HFFc6 (cell line): ENCODE measurements at regions not wholly inside any gene's neighbourhood (a gene's known extent, or its start where the extent isn't known, plus 50 kb on each side); places are given as distances from the start of the nearest gene placed in this dataset.
"Not testable (repeated sequence)": the region's sequence is repeated elsewhere in the genome, so short reads cannot be mapped to it uniquely, and the experiment has no call there.

Source experiments
- DNase-seq: peaks from one replicate; pipeline ENCODE4 v3.0.0-alpha.2; 2018
- H3K27ac Mint-ChIP-seq: 2 replicates; pipeline ENCODE4 v1.8.0; 2020; ENCODE audit warnings: mild to moderate bottlenecking, mixed read lengths
- H3K27me3 Mint-ChIP-seq: 2 replicates; pipeline ENCODE4 v1.8.0; 2021; ENCODE audit warnings: mild to moderate bottlenecking, moderate library complexity, mixed read lengths; ENCODE audit not compliant: insufficient read depth
- H3K36me3 Mint-ChIP-seq: 2 replicates; pipeline ENCODE4 v1.8.0; 2021; ENCODE audit warnings: low read depth, mixed read lengths
- H3K4me1 Mint-ChIP-seq: 2 replicates; pipeline ENCODE4 v1.8.0; 2020; ENCODE audit warnings: low read depth, mixed read lengths
- H3K4me3 Mint-ChIP-seq: 2 replicates; pipeline ENCODE4 v1.8.0; 2020; ENCODE audit warnings: mild to moderate bottlenecking, moderate library complexity, mixed read lengths
- H3K9me3 Mint-ChIP-seq: 2 replicates; pipeline ENCODE4 v1.8.0; 2020; ENCODE audit warnings: mild to moderate bottlenecking, mixed read lengths
- CTCF ChIP-seq: fragments of 200-600 bp; sonication (generic); IDR thresholded peaks from 2 replicates; pipeline ENCODE4 v1.5.0; 2021; ENCODE audit warnings: antibody characterized with exemption, mild to moderate bottlenecking

DNA sequence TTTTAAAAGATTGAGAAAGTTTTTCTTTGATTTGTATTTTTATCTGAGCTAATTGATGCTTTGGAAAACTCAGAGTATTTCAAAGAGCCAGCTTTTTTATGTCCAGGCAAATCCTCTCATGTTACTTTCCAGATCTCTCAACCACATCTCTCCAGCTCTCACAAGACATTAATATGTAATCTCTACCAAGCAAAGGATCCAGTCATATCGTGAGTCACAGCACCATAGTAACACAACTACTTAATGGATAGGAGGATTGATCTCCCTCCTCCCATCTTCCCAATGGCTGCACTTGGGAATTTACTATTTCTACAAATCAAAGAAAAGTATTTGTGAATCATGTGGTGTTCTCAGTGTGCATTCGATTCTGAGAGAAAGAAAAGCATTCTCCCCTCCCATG lies 63.3 kb downstream of the POU4F1 start:
- TF ChIP-seq CTCF: no peak
- DNase-seq: no peak

DNA sequence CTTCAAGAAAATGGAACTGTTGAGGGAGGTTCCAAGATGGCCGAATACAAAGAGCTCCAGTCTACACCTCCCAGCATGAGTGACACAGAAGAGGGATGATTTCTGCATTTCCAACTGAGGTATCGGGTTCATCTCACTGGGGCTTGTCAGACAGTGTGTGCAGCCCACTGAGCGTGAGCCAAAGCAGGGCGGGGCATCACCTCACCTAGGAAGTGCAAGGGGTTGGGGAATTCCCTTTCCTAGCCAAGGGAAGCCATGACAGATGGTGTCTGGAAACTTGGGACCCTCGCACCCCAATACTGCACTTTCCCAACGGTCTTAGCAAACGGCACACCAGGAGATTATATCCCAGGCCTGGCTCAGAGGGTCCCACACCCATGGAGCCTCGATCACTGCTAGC lies 77.3 kb downstream of the POU4F1 start:
- H3K4me1 Mint-ChIP-seq: not testable (repeated sequence)

More for the DNA sequence above, 63.3 kb downstream of the POU4F1 start:
- no peaks in the 10 kb centered on the region for H3K27me3 Mint-ChIP-seq
- peaks cover 4% of the 10 kb centered on the region for H3K9me3 Mint-ChIP-seq
- no peak overlapping the region for H3K27ac Mint-ChIP-seq
- no peaks in the 10 kb centered on the region for H3K4me1 Mint-ChIP-seq
- no peaks in the 10 kb centered on the region for H3K36me3 Mint-ChIP-seq
- H3K4me3 Mint-ChIP-seq: no peak overlapping the region

GRCh38 chr13:78524936-78525335 lies 78.4 kb downstream of the POU4F1 start:
- Mint-ChIP-seq H3K9me3 (peaks cover 24% of the 10 kb centered on the region), H3K4me3 (no peak overlapping the region), H3K27me3 (no peaks in the 10 kb centered on the region)

More for the DNA sequence above, 77.3 kb downstream of the POU4F1 start:
- H3K4me3 Mint-ChIP-seq, H3K27me3 Mint-ChIP-seq, H3K27ac Mint-ChIP-seq, DNase-seq, H3K36me3 Mint-ChIP-seq: not testable (repeated sequence)
- peaks cover 22% of the 10 kb centered on the region for H3K9me3 Mint-ChIP-seq

GRCh38 chr13:78521091-78521490 lies 82.3 kb downstream of the POU4F1 start:
- DNase-seq: no peak
- no peak overlapping the region for H3K4me3 Mint-ChIP-seq
- no peaks in the 10 kb centered on the region for H3K36me3 Mint-ChIP-seq
- TF ChIP-seq CTCF: no peak
- H3K27me3 Mint-ChIP-seq: no peaks in the 10 kb centered on the region; the same call in 1 of the 2 replicates
- H3K4me1 Mint-ChIP-seq: no peaks in the 10 kb centered on the region
- H3K9me3 Mint-ChIP-seq: peaks cover 29% of the 10 kb centered on the region
- no peak overlapping the region for H3K27ac Mint-ChIP-seq

More at GRCh38 chr13:78524936-78525335, 78.4 kb downstream of the POU4F1 start:
- Mint-ChIP-seq H3K4me1 (no peaks in the 10 kb centered on the region), H3K27ac (no peak overlapping the region), H3K36me3 (no peaks in the 10 kb centered on the region)
- DNase-seq: no peak
- no peak for TF ChIP-seq CTCF

DNA sequence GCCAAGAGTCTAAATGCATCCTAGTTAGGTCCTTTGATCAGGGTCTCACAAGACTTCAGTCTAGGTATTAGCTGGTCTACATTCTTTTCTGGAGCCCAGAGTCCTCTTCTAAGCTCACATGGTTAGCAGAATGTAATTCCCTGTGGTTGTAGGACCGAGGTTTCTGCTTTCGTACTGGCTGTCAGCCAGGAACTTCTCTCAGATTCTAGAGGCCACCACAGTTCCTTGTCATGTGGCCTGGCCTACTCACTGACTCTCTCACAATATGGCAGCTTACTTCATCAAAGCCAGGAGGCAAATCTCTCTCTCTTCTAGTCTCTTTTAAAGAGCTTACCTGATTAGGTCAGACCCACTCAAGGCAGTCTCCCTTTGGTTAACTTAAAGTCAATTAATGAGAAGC lies 82.9 kb downstream of the POU4F1 start:
- Mint-ChIP-seq H3K4me3 (no peak overlapping the region), H3K4me1 (no peaks in the 10 kb centered on the region), H3K9me3 (peaks cover 23% of the 10 kb centered on the region), H3K27me3 (no peaks in the 10 kb centered on the region; the same call in 1 of the 2 replicates), H3K36me3 (no peaks in the 10 kb centered on the region), H3K27ac (no peak overlapping the region)
- TF ChIP-seq CTCF: no peak
- no peak for DNase-seq

GRCh38 chr13:78518482-78518881 lies 84.9 kb downstream of the POU4F1 start:
- not testable (repeated sequence) for DNase-seq, H3K4me3 Mint-ChIP-seq, H3K27ac Mint-ChIP-seq, H3K36me3 Mint-ChIP-seq, H3K4me1 Mint-ChIP-seq, H3K27me3 Mint-ChIP-seq
- peaks cover 23% of the 10 kb centered on the region for H3K9me3 Mint-ChIP-seq

- no peak for DNase-seq
- no peak overlapping the region for H3K27ac Mint-ChIP-seq
- H3K36me3 Mint-ChIP-seq: no peaks in the 10 kb centered on the region
- no peaks in the 10 kb centered on the region for H3K4me1 Mint-ChIP-seq
- TF ChIP-seq CTCF: no peak
- peaks cover 13% of the 10 kb centered on the region for H3K9me3 Mint-ChIP-seq
- H3K27me3 Mint-ChIP-seq: no peaks in the 10 kb centered on the region
- no peak overlapping the region for H3K4me3 Mint-ChIP-seq
These were observed 103.5 kb downstream of the POU4F1 start for GRCh38 chr13:78499802-78500201.
